ENCODE measurements at regions not wholly inside any gene's neighbourhood (a gene's known extent, or its start where the extent isn't known, plus 50 kb on each side); places are given as distances from the start of the nearest gene placed in this dataset.

DNA sequence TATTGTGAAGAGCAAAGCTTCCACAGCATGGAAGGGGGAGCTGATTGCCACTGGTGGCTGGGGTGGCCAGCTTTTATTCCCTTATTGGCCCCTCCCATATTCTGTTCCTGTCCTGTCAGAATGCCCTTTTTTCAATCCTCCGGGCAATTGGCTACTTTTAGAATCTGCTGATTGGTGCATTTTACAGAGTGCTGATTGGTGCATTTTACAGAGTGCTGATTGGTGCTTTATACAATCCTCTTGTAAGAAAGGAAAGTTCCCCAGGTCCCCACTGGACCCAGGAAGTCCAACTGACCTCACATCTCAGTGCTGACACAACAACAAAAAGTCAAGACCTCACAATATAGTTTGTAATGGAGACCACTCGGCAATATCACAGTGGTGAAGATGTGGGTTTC, 195.0 kb downstream of the SPATA31A6 start:
- no peak for TF ChIP-seq EZH2 (IDR thresholded peaks at IDR 0.05; ENCODE audit: low read length, missing control alignments)
- TF ChIP-seq, protein P1, sequence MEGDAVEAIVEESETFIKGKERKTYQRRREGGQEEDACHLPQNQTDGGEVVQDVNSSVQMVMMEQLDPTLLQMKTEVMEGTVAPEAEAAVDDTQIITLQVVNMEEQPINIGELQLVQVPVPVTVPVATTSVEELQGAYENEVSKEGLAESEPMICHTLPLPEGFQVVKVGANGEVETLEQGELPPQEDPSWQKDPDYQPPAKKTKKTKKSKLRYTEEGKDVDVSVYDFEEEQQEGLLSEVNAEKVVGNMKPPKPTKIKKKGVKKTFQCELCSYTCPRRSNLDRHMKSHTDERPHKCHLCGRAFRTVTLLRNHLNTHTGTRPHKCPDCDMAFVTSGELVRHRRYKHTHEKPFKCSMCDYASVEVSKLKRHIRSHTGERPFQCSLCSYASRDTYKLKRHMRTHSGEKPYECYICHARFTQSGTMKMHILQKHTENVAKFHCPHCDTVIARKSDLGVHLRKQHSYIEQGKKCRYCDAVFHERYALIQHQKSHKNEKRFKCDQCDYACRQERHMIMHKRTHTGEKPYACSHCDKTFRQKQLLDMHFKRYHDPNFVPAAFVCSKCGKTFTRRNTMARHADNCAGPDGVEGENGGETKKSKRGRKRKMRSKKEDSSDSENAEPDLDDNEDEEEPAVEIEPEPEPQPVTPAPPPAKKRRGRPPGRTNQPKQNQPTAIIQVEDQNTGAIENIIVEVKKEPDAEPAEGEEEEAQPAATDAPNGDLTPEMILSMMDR (conservative IDR thresholded peaks at IDR 0.05 in 1 of 2, IDR thresholded peaks at IDR 0.05 in 1 of 2; ENCODE audit: low read depth in 1 of 2, low read length in 2 of 2) = no peak

Data from fibroblast of lung (primary cell).